Calu3 (cell line): ENCODE measurements at regions not wholly inside any gene's neighbourhood (a gene's known extent, or its start where the extent isn't known, plus 50 kb on each side); places are given as distances from the start of the nearest gene placed in this dataset.
"Not testable (repeated sequence)": the region's sequence is repeated elsewhere in the genome, so short reads cannot be mapped to it uniquely, and the experiment has no call there.

Experiments used
- BruUV-seq: library from RNA; stranded (reverse); fragments of 400-500 nt; replicated peaks from 2 replicates; lab custom pipeline; 2021; lab: Mats Ljungman, UMichigan
- CTCF ChIA-PET: fragments of 300-600 bp; sonication (Branson Sonifier 250); formaldehyde crosslinking; loops from one replicate; lab custom pipeline; 2022; ENCODE audit warnings: antibody characterized with exemption; lab: Charles Lee
- DNase-seq: peaks from one replicate; pipeline ENCODE4 v3.0.0; 2022
- H3K27ac Mint-ChIP-seq: one replicate; pipeline ENCODE4 v1.8.0; 2022; ENCODE audit warnings: mixed read lengths; ENCODE audit not compliant: unreplicated experiment
- H3K27me3 Mint-ChIP-seq: one replicate; pipeline ENCODE4 v1.8.0; 2022; ENCODE audit warnings: mixed read lengths; ENCODE audit not compliant: unreplicated experiment
- H3K36me3 Mint-ChIP-seq: one replicate; pipeline ENCODE4 v1.8.0; 2022; ENCODE audit warnings: mild to moderate bottlenecking, moderate library complexity, mixed read lengths; ENCODE audit not compliant: insufficient read depth, unreplicated experiment
- H3K4me1 Mint-ChIP-seq: one replicate; pipeline ENCODE4 v1.8.0; 2022; ENCODE audit warnings: mild to moderate bottlenecking, low read depth, mixed read lengths; ENCODE audit not compliant: unreplicated experiment
- H3K4me3 Mint-ChIP-seq: one replicate; pipeline ENCODE4 v1.8.0; 2022; ENCODE audit warnings: mild to moderate bottlenecking, low read depth, moderate library complexity, mixed read lengths; ENCODE audit not compliant: unreplicated experiment
- H3K9me3 Mint-ChIP-seq: one replicate; pipeline ENCODE4 v1.8.0; 2022; ENCODE audit warnings: low read depth, mixed read lengths; ENCODE audit not compliant: unreplicated experiment
- intact Hi-C: fragments of 100-400 bp; cut with micrococcal nuclease; formaldehyde crosslinking; loops from one replicate; pipeline ENCODE4 v1.10.0; 2022; ENCODE audit not compliant: unreplicated experiment
- TF ChIP-seq, protein P1 (sequence below): fragments of 200-600 bp; IDR thresholded peaks from one replicate; pipeline ENCODE4 v1.8.0; 2022; ENCODE audit warnings: antibody characterized with exemption; ENCODE audit not compliant: unreplicated experiment

DNA sequence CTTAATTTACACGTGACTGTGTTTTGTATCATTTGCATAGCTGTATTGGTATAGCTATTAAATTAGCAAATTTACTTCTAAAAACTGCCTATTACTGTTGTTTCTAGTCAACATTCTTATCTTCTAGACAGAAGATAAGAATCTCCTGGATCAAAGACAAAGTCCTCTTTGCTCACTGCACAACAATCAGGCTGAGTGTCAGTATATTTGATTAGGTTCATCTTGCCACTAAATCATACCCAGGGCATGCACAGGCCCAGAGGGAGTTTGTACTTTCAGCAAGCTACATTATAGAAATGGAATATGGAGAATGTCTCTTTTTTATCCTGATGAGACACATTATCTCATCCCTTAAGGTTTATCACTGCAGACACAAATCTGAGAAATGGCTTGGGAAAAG is 579.1 kb downstream of the SLCO4C1 start:
- no peak for DNase-seq
- CTCF ChIA-PET = no interaction called here
- no TSS peak for BruUV-seq
- H3K9me3 Mint-ChIP-seq = peaks cover 5% of the 10 kb centered on the region
- no peaks in the 10 kb centered on the region for H3K4me1 Mint-ChIP-seq
- no peaks in the 10 kb centered on the region for H3K27me3 Mint-ChIP-seq
- H3K36me3 Mint-ChIP-seq = no peaks in the 10 kb centered on the region
- no peak overlapping the region for H3K27ac Mint-ChIP-seq
- no peak overlapping the region for H3K4me3 Mint-ChIP-seq
- TF ChIP-seq, protein P1, sequence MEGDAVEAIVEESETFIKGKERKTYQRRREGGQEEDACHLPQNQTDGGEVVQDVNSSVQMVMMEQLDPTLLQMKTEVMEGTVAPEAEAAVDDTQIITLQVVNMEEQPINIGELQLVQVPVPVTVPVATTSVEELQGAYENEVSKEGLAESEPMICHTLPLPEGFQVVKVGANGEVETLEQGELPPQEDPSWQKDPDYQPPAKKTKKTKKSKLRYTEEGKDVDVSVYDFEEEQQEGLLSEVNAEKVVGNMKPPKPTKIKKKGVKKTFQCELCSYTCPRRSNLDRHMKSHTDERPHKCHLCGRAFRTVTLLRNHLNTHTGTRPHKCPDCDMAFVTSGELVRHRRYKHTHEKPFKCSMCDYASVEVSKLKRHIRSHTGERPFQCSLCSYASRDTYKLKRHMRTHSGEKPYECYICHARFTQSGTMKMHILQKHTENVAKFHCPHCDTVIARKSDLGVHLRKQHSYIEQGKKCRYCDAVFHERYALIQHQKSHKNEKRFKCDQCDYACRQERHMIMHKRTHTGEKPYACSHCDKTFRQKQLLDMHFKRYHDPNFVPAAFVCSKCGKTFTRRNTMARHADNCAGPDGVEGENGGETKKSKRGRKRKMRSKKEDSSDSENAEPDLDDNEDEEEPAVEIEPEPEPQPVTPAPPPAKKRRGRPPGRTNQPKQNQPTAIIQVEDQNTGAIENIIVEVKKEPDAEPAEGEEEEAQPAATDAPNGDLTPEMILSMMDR = no peak
- intact Hi-C loops = no loop called here

DNA sequence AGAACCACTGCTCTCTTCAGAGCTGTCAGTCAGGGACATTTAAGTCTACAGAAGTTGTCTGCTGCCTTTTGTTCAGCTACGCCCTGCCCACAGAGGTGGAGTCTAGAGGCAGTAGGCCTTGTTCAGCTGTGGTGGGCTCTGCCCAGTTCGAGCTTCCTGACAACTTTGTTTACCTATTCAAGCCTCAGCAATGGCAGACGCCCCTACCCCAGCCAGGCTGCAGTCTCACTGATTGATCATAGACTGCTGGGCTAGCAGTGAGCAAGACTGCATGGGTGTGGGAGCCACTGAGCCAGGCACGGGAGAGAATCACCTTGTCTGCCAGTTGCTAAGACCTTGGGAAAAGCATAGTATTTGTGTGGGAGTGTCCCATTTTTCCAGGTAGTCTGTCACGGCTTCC is 580.3 kb downstream of the SLCO4C1 start:
- H3K4me3 Mint-ChIP-seq, CTCF ChIA-PET, H3K36me3 Mint-ChIP-seq, H3K27ac Mint-ChIP-seq, H3K27me3 Mint-ChIP-seq, DNase-seq, H3K4me1 Mint-ChIP-seq, BruUV-seq, H3K9me3 Mint-ChIP-seq, intact Hi-C loops: not testable (repeated sequence)

DNA sequence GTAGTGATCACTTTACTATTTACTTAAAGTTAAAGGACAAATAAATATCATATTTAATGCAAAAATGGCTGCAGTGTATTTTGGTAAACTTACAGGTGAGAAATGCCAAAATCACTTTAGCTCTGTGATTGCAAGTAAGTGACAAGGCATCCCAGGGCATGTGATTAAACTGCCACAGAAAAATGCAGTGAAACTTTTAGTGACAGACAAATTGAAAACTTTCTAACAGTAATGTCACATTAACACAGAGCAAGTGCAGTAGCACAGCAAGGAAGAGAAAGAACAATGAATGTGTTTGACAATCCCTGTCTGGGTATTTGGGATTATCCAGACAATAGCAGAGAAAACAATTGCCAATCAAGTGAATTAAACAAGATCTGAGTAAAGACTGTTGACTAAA is 606.8 kb downstream of the SLCO4C1 start:
- no peaks in the 10 kb centered on the region for H3K27me3 Mint-ChIP-seq
- no peaks in the 10 kb centered on the region for H3K36me3 Mint-ChIP-seq
- intact Hi-C loops = no loop called here
- H3K4me1 Mint-ChIP-seq = no peaks in the 10 kb centered on the region
- H3K9me3 Mint-ChIP-seq = no peaks in the 10 kb centered on the region
- TF ChIP-seq, protein P1 = no peak
- H3K4me3 Mint-ChIP-seq = no peak overlapping the region
- H3K27ac Mint-ChIP-seq = no peak overlapping the region
- no TSS peak for BruUV-seq
- CTCF ChIA-PET = no interaction called here
- DNase-seq = no peak

DNA sequence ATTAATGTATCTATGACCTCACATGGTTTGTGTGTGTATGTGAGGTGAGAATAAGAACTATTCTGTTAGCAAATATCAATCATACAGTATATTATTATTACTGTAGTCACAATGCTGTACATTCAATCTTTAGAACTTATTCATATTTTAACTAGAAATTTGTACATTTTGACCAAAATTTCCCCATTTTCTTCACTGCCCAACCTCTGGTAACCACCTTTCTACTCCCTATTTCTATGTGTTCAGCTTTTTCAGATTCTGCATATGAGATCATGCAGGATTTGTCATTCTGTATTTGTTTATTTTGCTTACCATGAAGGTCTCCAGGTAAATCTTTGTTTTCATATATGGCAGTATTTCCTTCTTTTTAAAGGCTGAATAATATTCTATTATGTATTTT is 607.9 kb downstream of the SLCO4C1 start:
- Mint-ChIP-seq H3K9me3 (no peaks in the 10 kb centered on the region), H3K36me3 (no peaks in the 10 kb centered on the region), H3K27ac (no peak overlapping the region), H3K4me1 (no peaks in the 10 kb centered on the region), H3K27me3 (no peaks in the 10 kb centered on the region), H3K4me3 (no peak overlapping the region)
- BruUV-seq = no TSS peak
- CTCF ChIA-PET = interaction anchor here (1.4 kb wide), 1 partner anchor 10 kb away, joined by 3 read pairs; no protein-coding TSS in a partner anchor
- no peak for DNase-seq
- intact Hi-C loops = no loop called here
- TF ChIP-seq, protein P1 = no peak

DNA sequence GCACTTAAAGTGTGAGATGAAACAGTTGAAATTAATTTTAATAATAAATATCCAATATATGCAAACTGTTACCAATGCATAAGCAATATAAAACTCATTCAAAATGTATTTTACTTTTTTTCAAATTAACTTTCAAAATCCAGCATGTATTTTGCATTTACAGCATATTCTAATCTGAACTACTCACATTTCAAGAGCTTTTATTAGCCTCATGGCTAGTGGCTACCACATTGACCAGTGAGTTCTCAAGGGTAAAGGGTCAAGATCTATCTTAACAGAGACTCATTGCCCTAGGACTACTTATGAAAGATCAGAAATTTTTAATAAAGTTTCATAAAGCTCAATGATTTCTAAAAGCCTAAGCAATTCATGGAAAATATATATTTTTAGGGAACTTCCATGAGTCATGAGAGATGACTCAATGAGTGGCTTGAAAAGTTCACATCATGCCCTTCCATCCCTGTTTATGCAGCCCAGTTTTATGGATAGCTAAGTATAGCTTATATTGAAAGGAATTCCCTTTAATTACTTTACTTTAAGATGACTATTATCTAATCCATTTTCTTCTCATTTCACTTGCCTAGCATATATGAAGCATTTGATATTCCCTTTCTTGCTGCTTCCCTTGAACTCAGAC is 608.6 kb downstream of the SLCO4C1 start:
- no peak for DNase-seq
- no TSS peak for BruUV-seq
- Mint-ChIP-seq H3K4me3 (no peak overlapping the region), H3K36me3 (no peaks in the 10 kb centered on the region), H3K27me3 (no peaks in the 10 kb centered on the region), H3K9me3 (no peaks in the 10 kb centered on the region), H3K27ac (no peak overlapping the region), H3K4me1 (no peaks in the 10 kb centered on the region)
- intact Hi-C loops = no loop called here
- TF ChIP-seq, protein P1 = no peak
- CTCF ChIA-PET = interaction anchor here (1.4 kb wide), 1 partner anchor 9 kb away, joined by 3 read pairs; no protein-coding TSS in a partner anchor
